HUES64 (cell line): ENCODE measurements at regions not wholly inside any gene's neighbourhood (a gene's known extent, or its start where the extent isn't known, plus 50 kb on each side); places are given as distances from the start of the nearest gene placed in this dataset.

Experiments used
- H3K27ac ChIP-seq: 2 replicates; pipeline ENCODE4 v1.7.0; 2013; ENCODE audit warnings: low read depth, low read length, inconsistent platforms
- H3K27me3 ChIP-seq: 2 replicates; pipeline ENCODE4 v1.6.1; 2013; ENCODE audit warnings: mild to moderate bottlenecking, low read length; ENCODE audit not compliant: insufficient read depth
- H3K36me3 ChIP-seq: 2 replicates; pipeline ENCODE4 v1.6.1; 2013; ENCODE audit warnings: mild to moderate bottlenecking, low read length; ENCODE audit not compliant: insufficient read depth
- H3K4me1 ChIP-seq: 2 replicates; pipeline ENCODE4 v1.6.1; 2013; ENCODE audit warnings: mild to moderate bottlenecking, low read length, moderate library complexity; ENCODE audit not compliant: insufficient read depth
- H3K4me3 ChIP-seq: 2 replicates; pipeline ENCODE4 v1.5.1; 2013; ENCODE audit warnings: mild to moderate bottlenecking, low read length, moderate library complexity
- H3K9ac ChIP-seq: 2 replicates; pipeline ENCODE4 v1.6.1; 2013; ENCODE audit warnings: mild to moderate bottlenecking, low read depth, low read length
- H3K9me3 ChIP-seq: 2 replicates; pipeline ENCODE4 v1.6.1; 2013; ENCODE audit warnings: low read depth, low read length; ENCODE audit not compliant: insufficient read depth
- WGBS: fragments of 150-250, 120-280 bp; methylation state at CpG from one replicate; pipeline ENCODE4 v1.1.7; 2013; ENCODE audit warnings: missing lambda C conversion rate; 5-methylcytosine and 5-hydroxymethylcytosine counted together

DNA sequence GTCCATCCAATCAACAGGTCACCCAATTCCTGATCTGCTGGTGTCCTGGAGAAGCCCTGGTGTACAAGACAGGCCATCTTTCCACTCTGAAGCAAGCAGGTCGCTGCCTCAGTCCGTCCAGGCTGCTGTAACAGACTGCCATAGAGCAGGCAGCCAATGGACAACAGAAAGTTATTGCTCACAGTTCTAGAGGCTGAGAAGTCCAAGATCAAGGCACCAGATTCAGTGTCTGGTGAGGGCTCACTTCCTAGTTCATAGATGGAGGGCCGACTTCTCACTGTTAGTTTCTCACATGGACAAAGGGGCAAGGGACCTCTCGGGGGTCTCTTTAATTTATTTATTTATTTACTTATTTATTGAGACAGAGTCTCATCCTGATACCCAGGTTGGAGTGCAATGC, 74.8 kb downstream of the CD24 start:
- H3K4me3 ChIP-seq = no peak overlapping the region
- H3K27ac ChIP-seq = no peak overlapping the region
- H3K36me3 ChIP-seq = no peaks in the 10 kb centered on the region
- H3K9me3 ChIP-seq = peaks cover 46% of the 10 kb centered on the region
- H3K27me3 ChIP-seq = no peaks in the 10 kb centered on the region
- peaks cover 17% of the 10 kb centered on the region for H3K4me1 ChIP-seq
- 93% methylated on average over 3 of the region's 4 CpGs for WGBS
- no peak overlapping the region for H3K9ac ChIP-seq

DNA sequence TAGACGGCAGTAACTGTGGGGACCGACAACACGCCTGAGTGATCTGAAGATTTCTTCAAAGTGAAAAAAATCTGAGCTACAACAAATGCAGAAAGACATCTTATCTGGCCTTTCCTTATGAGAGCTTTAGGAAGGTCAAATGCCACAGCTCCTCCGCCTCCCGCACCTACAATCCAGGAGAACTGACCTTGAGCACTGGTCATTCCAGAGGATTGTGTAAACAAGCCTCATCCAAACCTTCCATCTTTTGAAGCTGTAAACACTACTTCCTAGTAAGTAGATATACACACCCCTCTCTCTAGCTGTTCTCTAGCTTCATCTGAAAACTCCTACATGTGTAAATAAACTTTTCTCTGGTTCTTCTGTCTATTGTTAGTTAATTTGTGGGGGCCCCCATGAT, 76.9 kb downstream of the CD24 start:
- H3K27me3 ChIP-seq = no peaks in the 10 kb centered on the region

DNA sequence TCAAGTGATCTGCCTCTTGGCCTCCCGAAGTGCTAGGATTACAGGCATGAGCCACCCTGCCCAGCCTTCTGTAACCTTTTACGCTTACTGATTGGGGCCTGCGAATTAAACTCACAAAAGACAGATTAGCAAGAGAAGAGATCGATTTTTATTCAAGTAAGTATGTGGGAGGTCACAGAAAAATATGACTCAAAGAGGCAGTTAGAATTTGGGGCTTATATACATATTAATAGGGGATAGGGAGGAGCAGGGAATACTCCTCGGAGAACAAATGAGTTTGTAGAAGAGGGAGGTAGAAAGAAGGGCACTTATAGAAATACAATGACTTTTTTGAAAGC, 78.9 kb downstream of the CD24 start:
- Histone ChIP-seq H3K9ac (no peak overlapping the region), H3K4me3 (no peak overlapping the region), H3K36me3 (no peaks in the 10 kb centered on the region), H3K27ac (peak overlapping the region; percentile 94; the same call in 1 of the 2 replicates), H3K27me3 (no peaks in the 10 kb centered on the region), H3K4me1 (peaks cover 17% of the 10 kb centered on the region), H3K9me3 (peaks cover 14% of the 10 kb centered on the region)
- 40% methylated on average over 5 of the region's 5 CpGs for WGBS

More for the DNA sequence above, 76.9 kb downstream of the CD24 start:
- no peak overlapping the region for H3K4me3 ChIP-seq
- no peak overlapping the region for H3K9ac ChIP-seq
- H3K9me3 ChIP-seq = peaks cover 33% of the 10 kb centered on the region
- no peak overlapping the region for H3K27ac ChIP-seq
- peaks cover 17% of the 10 kb centered on the region for H3K4me1 ChIP-seq
- 91% methylated on average over 5 of the region's 5 CpGs for WGBS
- H3K36me3 ChIP-seq = no peaks in the 10 kb centered on the region

- Histone ChIP-seq H3K27ac (peak overlapping the region; percentile 94), H3K9ac (0 out of 2 replicates have a peak overlapping the region, but pooled peaks have one; percentile 45), H3K27me3 (no peaks in the 10 kb centered on the region), H3K4me1 (peaks cover 19% of the 10 kb centered on the region), H3K36me3 (no peaks in the 10 kb centered on the region), H3K4me3 (no peak overlapping the region), H3K9me3 (peaks cover 8% of the 10 kb centered on the region)
- WGBS = 81% methylated on average over 5 of the region's 6 CpGs
These were observed 79.4 kb downstream of the CD24 start for GRCh38 chr6:106894978-106895702.

DNA sequence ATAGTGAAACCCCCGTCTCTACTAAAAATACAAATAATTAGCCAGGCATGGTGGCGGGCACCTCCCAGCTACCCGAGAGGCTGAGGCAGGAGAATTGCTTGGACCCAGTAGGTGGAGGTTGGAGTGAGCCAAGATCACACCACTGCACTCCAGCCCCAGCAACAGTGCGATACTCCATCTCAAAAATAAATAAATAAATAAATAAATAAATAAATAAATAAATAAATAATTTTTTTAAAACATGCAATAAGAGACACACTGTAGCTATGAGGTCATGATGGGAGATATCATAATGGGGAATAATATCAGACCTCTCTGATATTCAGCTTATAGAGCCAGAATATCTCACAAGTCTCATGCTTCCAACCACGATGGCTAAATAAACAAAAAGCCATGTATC, 82.3 kb downstream of the CD24 start:
- H3K9ac ChIP-seq = no peak overlapping the region
- peaks cover 37% of the 10 kb centered on the region for H3K4me1 ChIP-seq
- H3K36me3 ChIP-seq = no peaks in the 10 kb centered on the region
- no peaks in the 10 kb centered on the region for H3K27me3 ChIP-seq
- no peaks in the 10 kb centered on the region for H3K9me3 ChIP-seq
- H3K4me3 ChIP-seq = no peak overlapping the region
- 89% methylated on average over 2 of the region's 5 CpGs for WGBS
- H3K27ac ChIP-seq = no peak overlapping the region

- H3K27me3 ChIP-seq = no peaks in the 10 kb centered on the region
These were observed 84.1 kb downstream of the CD24 start for GRCh38 chr6:106890447-106890846.

DNA sequence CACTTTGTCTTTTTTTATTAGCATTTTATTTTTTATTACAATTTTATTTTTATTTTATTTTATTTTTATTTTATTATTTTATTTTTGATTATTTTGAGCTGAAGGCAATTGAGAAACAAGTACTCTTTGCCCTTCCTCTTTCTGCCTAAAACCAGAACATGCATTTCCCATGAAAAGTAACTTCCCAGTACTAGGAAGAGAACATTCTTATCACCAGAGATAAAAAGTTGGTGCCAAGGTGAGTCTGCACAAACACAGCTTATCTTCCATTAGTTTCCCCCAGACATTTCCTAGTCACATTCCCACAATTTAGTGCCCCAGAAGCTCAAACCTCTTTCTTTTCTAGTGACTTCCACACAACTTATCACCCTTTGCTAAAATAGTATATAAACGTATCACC, 84.8 kb downstream of the CD24 start:
- Histone ChIP-seq H3K27ac (no peak overlapping the region), H3K4me3 (no peak overlapping the region), H3K27me3 (no peaks in the 10 kb centered on the region), H3K4me1 (peaks cover 48% of the 10 kb centered on the region), H3K36me3 (no peaks in the 10 kb centered on the region), H3K9ac (no peak overlapping the region), H3K9me3 (no peaks in the 10 kb centered on the region)
- 94% methylated on average over 1 of the region's 1 CpG for WGBS

More at GRCh38 chr6:106890447-106890846, 84.1 kb downstream of the CD24 start:
- peaks cover 47% of the 10 kb centered on the region for H3K4me1 ChIP-seq
- no peak overlapping the region for H3K4me3 ChIP-seq
- no peak overlapping the region for H3K9ac ChIP-seq
- 94% methylated on average over 1 of the region's 2 CpGs for WGBS
- H3K27ac ChIP-seq = no peak overlapping the region
- no peaks in the 10 kb centered on the region for H3K36me3 ChIP-seq
- H3K9me3 ChIP-seq = no peaks in the 10 kb centered on the region

DNA sequence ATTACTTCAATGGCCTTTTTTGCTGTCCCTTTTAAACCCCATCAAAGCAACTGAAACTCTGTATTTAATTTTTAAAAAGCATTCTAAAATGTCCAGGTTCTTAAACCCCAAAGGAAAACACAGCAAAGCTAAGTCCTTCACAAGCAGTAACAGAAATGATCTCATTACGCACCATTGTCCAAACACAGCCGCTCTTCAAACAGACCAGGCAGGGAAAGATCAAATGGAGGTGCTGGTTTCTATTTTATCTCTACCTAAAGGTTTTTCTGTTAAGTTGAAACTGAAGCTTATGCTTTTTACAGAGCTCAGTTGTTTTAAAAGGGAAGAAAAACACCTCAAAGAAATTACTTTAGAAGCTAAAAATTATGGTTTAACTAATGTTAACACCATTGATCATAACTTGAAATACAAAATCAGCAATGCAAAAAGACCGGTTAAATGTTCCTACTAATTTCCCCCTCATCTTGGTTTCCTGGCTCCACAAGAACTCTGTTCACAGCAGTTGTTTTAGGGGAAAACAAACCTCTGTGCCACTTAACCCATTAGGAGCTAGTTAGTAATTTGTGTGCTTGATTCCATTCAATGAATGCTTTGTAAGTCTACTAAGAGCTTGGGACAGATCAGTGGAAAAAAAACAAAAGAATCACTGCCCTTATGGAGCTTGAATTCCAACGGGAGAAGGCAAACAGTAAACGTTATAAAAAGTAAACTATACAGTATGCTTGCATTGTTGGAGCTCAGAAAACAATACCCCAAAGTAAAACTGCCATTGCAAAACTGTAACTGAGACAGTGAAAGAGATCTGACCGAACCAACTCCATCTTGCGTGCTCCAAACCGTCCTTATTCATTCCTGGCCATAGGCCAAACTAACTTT, 87.4 kb downstream of the CD24 start:
- H3K4me3 ChIP-seq = peak overlapping the region; percentile 0; the same call in 1 of the 2 replicates
- no peaks in the 10 kb centered on the region for H3K9me3 ChIP-seq
- WGBS = 36% methylated on average over 7 of the region's 8 CpGs
- peak overlapping the region; percentile 69 for H3K27ac ChIP-seq
- H3K9ac ChIP-seq = peak overlapping the region; percentile 8; the same call in 1 of the 2 replicates
- no peaks in the 10 kb centered on the region for H3K36me3 ChIP-seq
- H3K27me3 ChIP-seq = no peaks in the 10 kb centered on the region
- peaks cover 59% of the 10 kb centered on the region for H3K4me1 ChIP-seq

DNA sequence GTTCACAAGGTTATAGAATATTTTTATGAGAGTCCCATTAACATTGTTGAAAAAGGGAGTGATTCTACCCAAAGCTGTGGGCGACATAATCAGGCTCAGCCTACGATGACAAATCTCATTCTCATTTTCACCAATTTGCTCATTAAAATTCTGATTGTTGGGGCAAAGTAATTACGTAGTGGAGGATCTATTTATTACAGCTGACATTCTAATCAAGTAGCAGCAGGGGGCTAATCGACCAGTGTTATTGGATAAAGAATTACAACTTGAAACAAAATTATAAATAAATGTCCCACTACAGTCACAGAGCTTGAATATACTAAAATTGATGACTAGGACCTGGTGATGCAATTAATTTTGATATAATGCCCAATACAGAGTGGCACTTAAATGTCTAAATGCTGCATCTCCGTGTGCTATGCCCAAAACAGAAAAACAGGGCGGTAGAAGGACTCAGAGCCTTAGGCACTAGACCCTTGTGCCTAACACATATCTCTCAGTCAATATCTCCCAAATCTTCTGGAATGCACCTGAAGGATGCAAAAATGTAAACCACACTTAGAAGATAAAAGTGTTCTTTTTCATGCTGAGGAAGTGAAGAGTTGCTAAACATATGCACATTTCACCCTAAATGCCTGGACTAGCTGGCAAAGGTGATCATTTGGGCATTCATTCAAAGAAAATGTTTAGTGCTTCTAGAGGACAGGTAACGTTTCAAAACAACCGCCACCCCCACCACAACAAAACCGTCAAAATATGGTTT, 88.3 kb downstream of the CD24 start:
- no peaks in the 10 kb centered on the region for H3K9me3 ChIP-seq
- H3K27me3 ChIP-seq = no peaks in the 10 kb centered on the region
- H3K27ac ChIP-seq = peak overlapping the region; percentile 69
- 29% methylated on average over 2 of the region's 9 CpGs for WGBS
- H3K36me3 ChIP-seq = no peaks in the 10 kb centered on the region
- peak overlapping the region; percentile 0; the same call in 1 of the 2 replicates for H3K4me3 ChIP-seq
- peak overlapping the region; percentile 8; the same call in 1 of the 2 replicates for H3K9ac ChIP-seq
- H3K4me1 ChIP-seq = peaks cover 59% of the 10 kb centered on the region

DNA sequence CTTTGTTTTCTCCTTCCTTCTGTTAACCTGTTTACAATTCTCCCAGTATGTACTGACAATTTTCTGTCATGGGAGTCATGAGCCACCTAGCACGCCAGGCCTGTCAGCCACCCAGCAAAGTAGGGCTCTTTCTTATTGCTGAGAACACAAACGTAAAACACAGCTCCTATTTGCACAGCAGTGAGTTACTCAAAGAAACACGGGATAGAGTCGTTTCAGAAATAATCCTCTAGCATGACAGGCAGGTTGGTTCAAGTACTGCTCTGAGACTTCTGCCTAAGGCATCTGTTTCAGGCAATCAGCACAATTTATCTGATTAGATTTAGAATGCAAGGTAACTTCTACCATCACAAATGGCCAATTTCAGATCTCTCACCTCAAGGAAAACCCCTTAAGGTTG, 88.8 kb downstream of the CD24 start:
- no peaks in the 10 kb centered on the region for H3K36me3 ChIP-seq
- peaks cover 59% of the 10 kb centered on the region for H3K4me1 ChIP-seq
- H3K27ac ChIP-seq = peak overlapping the region; percentile 69; the same call in 1 of the 2 replicates
- no peaks in the 10 kb centered on the region for H3K9me3 ChIP-seq
- H3K4me3 ChIP-seq = no peak overlapping the region
- H3K9ac ChIP-seq = peak overlapping the region; percentile 2; the same call in 1 of the 2 replicates
- WGBS = 47% methylated on average over 4 of the region's 4 CpGs
- H3K27me3 ChIP-seq = no peaks in the 10 kb centered on the region

GRCh38 chr6:106884576-106884975, 90.0 kb downstream of the CD24 start:
- Histone ChIP-seq H3K9me3 (no peaks in the 10 kb centered on the region), H3K27ac (no peak overlapping the region), H3K9ac (no peak overlapping the region), H3K36me3 (no peaks in the 10 kb centered on the region), H3K27me3 (no peaks in the 10 kb centered on the region), H3K4me3 (no peak overlapping the region), H3K4me1 (peaks cover 55% of the 10 kb centered on the region)
- 91% methylated on average over 4 of the region's 6 CpGs for WGBS
